GM12874 (cell line): ENCODE measurements at regions not wholly inside any gene's neighbourhood (a gene's known extent, or its start where the extent isn't known, plus 50 kb on each side); places are given as distances from the start of the nearest gene placed in this dataset.

ENCODE experiments used
- TF ChIP-seq, protein P1 (sequence below): IDR thresholded peaks from 2 replicates; pipeline ENCODE4 v1.5.1; 2011; ENCODE audit warnings: low read depth, mild to moderate bottlenecking, control low read depth, low read length, moderate library complexity; ENCODE audit not compliant: insufficient read depth

DNA sequence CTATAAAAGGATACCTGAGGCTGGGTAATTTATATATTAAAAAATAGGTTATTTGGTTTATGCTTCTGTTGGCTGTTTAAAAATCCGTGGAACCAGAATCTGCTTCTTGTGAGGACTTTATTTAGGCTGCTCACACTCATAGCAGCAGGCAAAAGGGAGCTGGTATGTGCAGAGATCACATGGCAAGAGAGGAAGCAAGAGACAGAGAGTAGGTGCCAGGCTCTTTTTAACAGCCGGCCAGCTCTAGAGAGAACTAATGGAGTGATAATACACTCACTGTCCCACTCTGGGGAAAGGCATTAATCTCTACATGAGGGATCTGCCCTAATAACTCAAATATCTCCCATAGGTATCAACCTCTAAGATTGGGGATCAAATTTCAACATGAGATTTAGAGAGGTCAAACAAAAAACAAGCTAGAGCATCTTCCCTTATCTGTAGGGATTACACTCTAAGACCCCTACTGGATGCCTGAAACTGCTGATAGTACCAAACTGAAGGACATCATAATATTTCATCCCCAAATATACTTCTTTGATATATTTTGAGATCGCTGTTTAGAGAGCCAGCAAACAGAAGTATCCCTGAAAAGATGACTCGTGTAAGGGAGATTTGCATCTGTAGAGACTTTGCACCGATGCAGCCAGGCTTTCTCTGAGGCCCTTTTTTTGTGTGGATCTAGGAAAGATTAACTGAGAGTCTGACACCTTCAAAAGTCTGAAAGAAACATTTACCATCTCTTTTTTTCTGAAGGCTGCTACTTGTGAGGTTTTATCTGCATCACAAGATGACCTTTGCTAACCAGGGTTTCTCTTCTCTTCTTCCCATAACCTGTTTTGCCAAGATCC lies 717.0 kb upstream of the MBL2 start:
- TF ChIP-seq, protein P1, sequence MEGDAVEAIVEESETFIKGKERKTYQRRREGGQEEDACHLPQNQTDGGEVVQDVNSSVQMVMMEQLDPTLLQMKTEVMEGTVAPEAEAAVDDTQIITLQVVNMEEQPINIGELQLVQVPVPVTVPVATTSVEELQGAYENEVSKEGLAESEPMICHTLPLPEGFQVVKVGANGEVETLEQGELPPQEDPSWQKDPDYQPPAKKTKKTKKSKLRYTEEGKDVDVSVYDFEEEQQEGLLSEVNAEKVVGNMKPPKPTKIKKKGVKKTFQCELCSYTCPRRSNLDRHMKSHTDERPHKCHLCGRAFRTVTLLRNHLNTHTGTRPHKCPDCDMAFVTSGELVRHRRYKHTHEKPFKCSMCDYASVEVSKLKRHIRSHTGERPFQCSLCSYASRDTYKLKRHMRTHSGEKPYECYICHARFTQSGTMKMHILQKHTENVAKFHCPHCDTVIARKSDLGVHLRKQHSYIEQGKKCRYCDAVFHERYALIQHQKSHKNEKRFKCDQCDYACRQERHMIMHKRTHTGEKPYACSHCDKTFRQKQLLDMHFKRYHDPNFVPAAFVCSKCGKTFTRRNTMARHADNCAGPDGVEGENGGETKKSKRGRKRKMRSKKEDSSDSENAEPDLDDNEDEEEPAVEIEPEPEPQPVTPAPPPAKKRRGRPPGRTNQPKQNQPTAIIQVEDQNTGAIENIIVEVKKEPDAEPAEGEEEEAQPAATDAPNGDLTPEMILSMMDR: no peak

DNA sequence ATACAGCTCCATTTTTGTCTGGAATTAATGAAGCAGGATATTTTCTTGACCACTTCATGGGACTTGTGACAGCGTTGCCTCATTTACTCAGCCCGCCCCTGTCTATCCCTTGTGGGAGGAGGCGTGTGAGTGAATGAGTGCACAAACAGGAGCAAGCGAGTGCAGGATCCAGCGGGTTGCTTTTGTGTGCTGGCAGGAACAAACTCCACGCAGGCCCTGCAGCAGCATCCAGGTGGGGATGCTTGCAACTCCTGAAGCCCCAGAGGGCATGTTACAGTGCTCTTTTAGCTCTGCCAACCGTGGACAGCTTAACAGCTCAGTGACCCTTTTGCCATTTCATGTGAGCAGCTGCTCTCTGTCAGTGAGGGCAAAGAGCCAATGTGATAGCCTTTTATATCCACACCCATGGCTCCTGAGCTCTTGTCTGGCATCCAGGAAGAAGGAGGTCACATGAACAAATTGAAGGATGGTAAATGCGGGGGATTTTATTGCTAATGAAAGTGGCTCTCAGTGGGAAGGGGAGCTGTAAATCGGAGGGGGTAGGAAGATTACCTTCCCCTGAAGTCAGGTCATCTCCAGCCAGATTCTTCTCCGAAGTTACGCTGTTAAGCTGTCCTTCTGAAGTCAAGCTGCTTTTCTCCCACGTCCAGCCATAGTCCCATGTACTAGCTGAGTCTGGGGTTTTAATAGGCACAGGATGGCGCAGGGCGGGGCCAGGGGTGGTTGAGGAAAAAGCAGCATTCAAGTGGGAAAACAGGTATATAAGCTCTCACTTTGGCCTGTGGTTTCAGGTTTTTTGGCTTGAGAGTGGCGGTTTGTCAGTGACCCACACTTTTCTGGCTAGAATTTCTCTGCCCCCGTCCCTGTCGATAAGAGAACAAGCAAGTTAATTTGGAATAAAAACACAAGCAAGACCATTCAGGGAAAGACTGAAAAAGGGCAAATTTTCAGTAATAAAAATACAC lies 714.7 kb upstream of the MBL2 start:
- TF ChIP-seq, protein P1: no peak

DNA sequence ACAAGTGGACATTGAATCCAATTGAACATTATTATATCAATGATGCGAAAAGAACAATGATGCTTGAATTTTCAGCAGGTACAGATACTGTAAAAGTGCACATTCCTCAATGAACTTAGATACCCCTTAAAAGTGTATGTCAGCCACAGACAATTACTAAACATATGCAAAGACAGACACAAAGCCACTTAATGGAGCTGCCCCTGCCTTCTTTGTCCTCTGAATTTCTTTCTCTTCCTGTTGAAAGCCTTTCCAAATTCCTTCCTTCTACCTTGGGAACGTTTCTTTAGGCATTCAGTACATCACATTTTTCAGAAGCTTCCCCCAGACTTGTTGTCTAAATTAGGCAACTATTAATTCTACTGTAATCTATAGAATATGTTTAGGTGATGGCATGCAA lies 706.8 kb upstream of the MBL2 start:
- TF ChIP-seq, protein P1: no peak

DNA sequence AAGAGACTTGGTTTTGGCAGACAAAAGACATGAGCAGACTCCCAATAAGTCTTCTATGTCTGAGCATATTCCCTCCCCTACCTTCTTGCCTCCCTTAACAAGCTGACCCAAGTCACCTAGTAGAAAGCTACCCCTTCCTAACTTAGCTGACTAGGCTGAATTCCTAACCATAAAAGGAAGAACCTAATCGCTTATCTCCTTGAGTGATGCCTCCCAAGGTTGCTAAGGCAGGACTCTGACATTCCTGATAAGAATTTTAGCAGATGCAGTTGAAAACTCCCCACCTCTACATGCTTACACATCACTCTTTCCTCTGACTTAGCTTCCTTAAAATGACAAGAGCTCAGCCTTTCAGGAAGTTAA lies 704.7 kb upstream of the MBL2 start:
- TF ChIP-seq, protein P1: no peak

DNA sequence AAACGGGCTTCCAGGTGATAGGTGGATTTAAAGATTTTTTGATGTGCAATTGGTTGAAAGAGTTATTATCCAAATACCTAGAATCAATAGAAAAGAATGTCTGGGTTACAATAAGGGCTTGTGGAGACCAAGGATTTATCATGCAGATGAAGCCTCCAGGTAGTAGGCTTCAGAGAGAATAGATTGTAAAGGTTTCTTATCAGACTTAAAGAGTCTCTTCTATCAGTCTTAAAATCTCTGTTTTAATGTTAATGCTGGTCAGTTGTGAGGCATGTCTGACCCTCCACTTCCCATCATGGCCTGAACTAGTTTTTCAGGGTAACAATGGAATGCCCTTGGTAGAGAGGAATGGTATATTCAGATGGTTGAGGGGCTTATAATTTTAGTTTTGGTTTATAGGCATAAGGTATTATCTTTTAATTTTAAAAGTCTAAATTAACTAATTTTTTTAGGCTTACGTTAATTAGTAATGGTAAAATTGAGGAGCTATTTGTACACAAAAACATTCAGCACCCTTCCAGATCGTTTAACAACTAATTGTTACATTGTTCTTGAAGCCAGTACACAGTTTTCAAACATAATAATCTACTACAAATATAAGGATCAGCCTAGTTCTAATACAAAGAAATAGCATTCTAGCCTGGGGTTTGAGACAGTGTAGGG lies 704.2 kb upstream of the MBL2 start:
- TF ChIP-seq, protein P1: no peak

DNA sequence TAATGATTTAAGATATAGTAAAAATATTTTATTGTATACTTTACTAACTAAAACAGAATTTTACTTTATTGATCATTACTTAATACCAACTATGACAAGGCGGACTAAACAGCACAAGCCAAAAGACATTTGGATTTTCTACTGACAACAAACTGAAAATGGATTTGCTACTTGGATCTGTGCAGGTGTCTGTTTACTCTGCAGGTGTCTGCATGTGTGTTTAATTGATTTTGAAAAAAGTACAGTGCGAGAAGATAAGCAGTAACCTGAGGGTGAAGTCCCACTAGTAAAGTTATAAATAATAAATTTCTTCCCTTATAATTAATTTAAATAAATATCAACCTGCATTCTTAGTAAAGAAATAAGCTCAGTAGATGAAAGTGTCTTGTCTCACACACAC lies 696.8 kb upstream of the MBL2 start:
- TF ChIP-seq, protein P1: no peak

DNA sequence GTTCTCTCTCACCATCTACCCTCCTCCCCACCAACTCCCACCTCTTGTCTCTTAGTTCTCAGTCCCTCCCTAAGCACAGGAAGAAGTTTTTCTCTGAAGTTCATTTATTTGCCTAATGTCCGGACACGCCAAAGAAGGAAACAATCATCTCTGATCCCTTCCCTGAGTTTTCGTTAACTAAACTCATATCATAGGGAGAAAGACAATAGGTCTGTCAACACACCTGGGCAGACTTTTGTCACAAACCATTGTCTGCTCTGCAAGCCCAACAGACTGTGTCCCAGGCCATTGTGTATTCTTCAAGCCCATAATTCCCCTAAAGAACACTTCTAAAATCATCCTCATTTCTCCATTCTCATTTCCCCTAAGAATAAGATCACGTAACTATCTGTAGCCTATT lies 691.0 kb upstream of the MBL2 start:
- TF ChIP-seq, protein P1: no peak
